ENCODE measurements at regions not wholly inside any gene's neighbourhood (a gene's known extent, or its start where the extent isn't known, plus 50 kb on each side); places are given as distances from the start of the nearest gene placed in this dataset.

DNA sequence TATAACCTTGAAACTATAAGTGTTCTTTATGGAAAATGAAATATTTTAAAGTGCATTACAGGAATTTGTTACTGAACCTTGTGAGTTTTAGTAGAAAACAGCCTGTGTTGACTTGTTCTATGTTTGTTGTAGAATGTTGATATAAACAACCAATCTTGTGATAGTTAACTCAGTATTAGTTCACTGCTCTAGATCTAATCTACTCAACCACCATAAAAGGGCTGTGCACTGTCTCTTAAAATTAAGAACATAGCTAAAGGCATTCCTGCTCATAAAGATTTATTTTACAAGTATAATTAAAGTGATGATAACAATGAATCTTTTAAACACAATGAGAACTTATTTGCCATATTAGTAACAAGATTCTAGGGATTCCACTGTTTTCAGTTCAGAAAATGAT lies 110.5 kb upstream of the KLF7 start:
- Histone ChIP-seq H3K27me3 (ENCODE audit: insufficient read depth, low read depth) (no peaks in the 10 kb centered on the region), H3K79me2 (ENCODE audit: low read depth) (no peaks in the 10 kb centered on the region), H3K9me3 (ENCODE audit: insufficient read depth, low read depth) (no peaks in the 10 kb centered on the region), H3K4me3 (no peak overlapping the region), H3K9me2 (ENCODE audit: insufficient read depth) (no peaks in the 10 kb centered on the region), H4K20me1 (ENCODE audit: insufficient read depth) (no peaks in the 10 kb centered on the region), H3K4me2 (no peak overlapping the region), H3K27ac (no peak overlapping the region), H3K4me1 (replicated peaks; ENCODE audit: insufficient read depth) (no peaks in the 10 kb centered on the region), H2AFZ (no peak overlapping the region), H3K36me3 (ENCODE audit: low read depth) (no peaks in the 10 kb centered on the region), H3F3A (ENCODE audit: insufficient read depth, low read depth) (no peaks in the 10 kb centered on the region)
- intact Hi-C loops (cut with micrococcal nuclease; ENCODE audit: unreplicated experiment) = no loop called here
- DNase-seq = no peak
- BruUV-seq (replicated peaks) = no TSS peak
- TF ChIP-seq EZH2 (IDR thresholded peaks at IDR 0.05; ENCODE audit: low read depth) = no peak
- TF ChIP-seq, protein P1, sequence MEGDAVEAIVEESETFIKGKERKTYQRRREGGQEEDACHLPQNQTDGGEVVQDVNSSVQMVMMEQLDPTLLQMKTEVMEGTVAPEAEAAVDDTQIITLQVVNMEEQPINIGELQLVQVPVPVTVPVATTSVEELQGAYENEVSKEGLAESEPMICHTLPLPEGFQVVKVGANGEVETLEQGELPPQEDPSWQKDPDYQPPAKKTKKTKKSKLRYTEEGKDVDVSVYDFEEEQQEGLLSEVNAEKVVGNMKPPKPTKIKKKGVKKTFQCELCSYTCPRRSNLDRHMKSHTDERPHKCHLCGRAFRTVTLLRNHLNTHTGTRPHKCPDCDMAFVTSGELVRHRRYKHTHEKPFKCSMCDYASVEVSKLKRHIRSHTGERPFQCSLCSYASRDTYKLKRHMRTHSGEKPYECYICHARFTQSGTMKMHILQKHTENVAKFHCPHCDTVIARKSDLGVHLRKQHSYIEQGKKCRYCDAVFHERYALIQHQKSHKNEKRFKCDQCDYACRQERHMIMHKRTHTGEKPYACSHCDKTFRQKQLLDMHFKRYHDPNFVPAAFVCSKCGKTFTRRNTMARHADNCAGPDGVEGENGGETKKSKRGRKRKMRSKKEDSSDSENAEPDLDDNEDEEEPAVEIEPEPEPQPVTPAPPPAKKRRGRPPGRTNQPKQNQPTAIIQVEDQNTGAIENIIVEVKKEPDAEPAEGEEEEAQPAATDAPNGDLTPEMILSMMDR (conservative IDR thresholded peaks at IDR 0.05) = no peak
- POLR2A ChIA-PET (ENCODE audit: unreplicated experiment) = interaction anchor here (0.6 kb wide), 1 partner anchor 22 kb away, joined by 6 read pairs; no protein-coding TSS in a partner anchor
- CTCF ChIA-PET = no interaction called here

DNA sequence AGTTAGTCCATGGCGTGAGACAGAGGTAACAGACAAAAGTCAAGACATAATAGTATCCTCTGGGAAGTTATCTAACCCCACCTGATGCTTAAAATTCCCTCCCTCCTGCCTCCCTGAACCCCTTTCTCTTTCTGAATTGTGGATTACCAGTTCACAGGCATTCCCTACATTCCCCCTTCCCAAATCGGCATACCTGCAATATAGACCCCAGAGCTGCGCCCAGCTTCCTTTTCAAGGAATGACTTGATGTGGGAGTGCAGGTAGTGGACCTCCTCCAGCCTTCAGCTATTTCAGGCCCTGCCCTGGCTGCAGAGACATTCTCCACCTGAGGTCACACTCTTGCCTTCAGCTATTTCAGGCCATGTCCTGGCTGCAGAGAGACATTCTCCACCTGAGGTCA lies 111.1 kb upstream of the KLF7 start:
- intact Hi-C loops (cut with micrococcal nuclease; ENCODE audit: unreplicated experiment) = no loop called here
- H3K9me2 ChIP-seq (ENCODE audit: insufficient read depth) = no peaks in the 10 kb centered on the region
- no peaks in the 10 kb centered on the region for H3K36me3 ChIP-seq (ENCODE audit: low read depth)
- no peak overlapping the region for H3K27ac ChIP-seq
- no peak overlapping the region for H2AFZ ChIP-seq
- H3K4me2 ChIP-seq = no peak overlapping the region
- no peaks in the 10 kb centered on the region for H3K27me3 ChIP-seq (ENCODE audit: insufficient read depth, low read depth)
- CTCF ChIA-PET = no interaction called here
- no peak for DNase-seq
- H3K4me3 ChIP-seq = no peak overlapping the region
- TF ChIP-seq EZH2 (IDR thresholded peaks at IDR 0.05; ENCODE audit: low read depth) = no peak
- TF ChIP-seq, protein P1 (conservative IDR thresholded peaks at IDR 0.05) = no peak
- no peaks in the 10 kb centered on the region for H3F3A ChIP-seq (ENCODE audit: insufficient read depth, low read depth)
- no peaks in the 10 kb centered on the region for H3K4me1 ChIP-seq (replicated peaks; ENCODE audit: insufficient read depth)
- H4K20me1 ChIP-seq (ENCODE audit: insufficient read depth) = no peaks in the 10 kb centered on the region
- H3K79me2 ChIP-seq (ENCODE audit: low read depth) = no peaks in the 10 kb centered on the region
- POLR2A ChIA-PET (ENCODE audit: unreplicated experiment) = interaction anchor here (0.6 kb wide), 1 partner anchor 23 kb away, joined by 6 read pairs; no protein-coding TSS in a partner anchor
- no peaks in the 10 kb centered on the region for H3K9me3 ChIP-seq (ENCODE audit: insufficient read depth, low read depth)
- BruUV-seq (replicated peaks) = no TSS peak

DNA sequence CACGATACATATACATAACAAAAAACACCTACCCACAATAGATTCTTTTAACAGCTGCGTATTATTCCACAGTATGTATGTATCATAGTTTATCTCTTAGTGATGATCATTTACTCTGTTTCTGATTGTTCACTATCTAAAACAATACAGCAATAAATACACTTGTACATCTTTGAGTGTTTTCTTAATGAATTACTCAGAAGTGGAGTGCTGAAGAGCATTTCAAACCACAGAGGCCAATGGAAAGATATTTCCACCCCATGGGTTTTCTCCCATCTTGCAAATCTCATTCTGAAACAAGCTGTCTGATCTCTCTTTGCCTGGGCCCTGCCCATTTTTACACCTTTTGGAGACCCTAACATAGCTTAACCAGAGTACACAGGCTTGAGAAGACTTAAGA lies 113.8 kb upstream of the KLF7 start:
- Histone ChIP-seq H4K20me1 (ENCODE audit: insufficient read depth) (no peaks in the 10 kb centered on the region), H3K4me3 (no peak overlapping the region), H3F3A (ENCODE audit: insufficient read depth, low read depth) (no peaks in the 10 kb centered on the region), H3K27me3 (ENCODE audit: insufficient read depth, low read depth) (no peaks in the 10 kb centered on the region), H3K36me3 (ENCODE audit: low read depth) (no peaks in the 10 kb centered on the region), H3K9me3 (ENCODE audit: insufficient read depth, low read depth) (no peaks in the 10 kb centered on the region), H3K27ac (no peak overlapping the region), H3K4me1 (replicated peaks; ENCODE audit: insufficient read depth) (no peaks in the 10 kb centered on the region), H3K4me2 (no peak overlapping the region), H3K9me2 (ENCODE audit: insufficient read depth) (no peaks in the 10 kb centered on the region), H2AFZ (no peak overlapping the region), H3K79me2 (ENCODE audit: low read depth) (no peaks in the 10 kb centered on the region)
- ChIA-PET CTCF (no interaction called here), POLR2A (ENCODE audit: unreplicated experiment) (no interaction called here)
- BruUV-seq (replicated peaks) = no TSS peak
- no peak for DNase-seq
- intact Hi-C loops (cut with micrococcal nuclease; ENCODE audit: unreplicated experiment) = no loop called here
- TF ChIP-seq EZH2 (IDR thresholded peaks at IDR 0.05; ENCODE audit: low read depth) = no peak
- TF ChIP-seq, protein P1 (conservative IDR thresholded peaks at IDR 0.05) = no peak

All from PC-9 (cell line).